Body of pancreas (tissue), 4 donors: ENCODE measurements at regions not wholly inside any gene's neighbourhood (a gene's known extent, or its start where the extent isn't known, plus 50 kb on each side); places are given as distances from the start of the nearest gene placed in this dataset.

Experiments
- ATAC-seq: fragments of 150-250 bp; one replicate; pipeline ENCODE4 v1.9.1; 2016
- DNase-seq, 4 donors: peaks; one replicate each; pipeline ENCODE4 v3.0.0-alpha.2; 2019
- H3K27ac ChIP-seq, 4 donors: fragments of 200-600 bp; sonication (generic); 1 replicate in 3 of 4; 2 replicates in 1 of 4; pipeline versions ENCODE4 v1.5.1 to v1.6.1; 2016 to 2019; ENCODE audit warnings: mild to moderate bottlenecking in 1 of 4, mixed read lengths in 1 of 4, moderate library complexity in 1 of 4
- H3K27me3 ChIP-seq, 2 donors: fragments of 200-600 bp; sonication (generic); one replicate each; pipeline ENCODE4 v1.6.0; 2016; ENCODE audit warnings: mild to moderate bottlenecking in 1 of 2
- H3K36me3 ChIP-seq, 2 donors: fragments of 200-600 bp; sonication (generic); replicated peaks in 1 of 2; 2 replicates each; pipeline ENCODE4 v1.5.1; 2016; ENCODE audit warnings: low read depth in 2 of 2; ENCODE audit not compliant: insufficient read depth in 1 of 2
- H3K4me1 ChIP-seq: fragments of 200-600 bp; sonication (generic); one replicate; pipeline ENCODE4 v1.6.0; 2016
- H3K4me3 ChIP-seq, 2 donors: fragments of 200-600 bp; sonication (generic); 1 replicate in 1 of 2; 2 replicates in 1 of 2; pipeline ENCODE4 v1.5.1; 2016 to 2019
- H3K9me3 ChIP-seq, 3 donors: fragments of 200-600 bp; sonication (generic); 1 replicate in 2 of 3; 2 replicates in 1 of 3; pipeline ENCODE4 v1.5.1; 2016
- POLR2A ChIP-seq, 3 donors: fragments of 450-650 bp; IDR thresholded peaks; one replicate each; pipeline ENCODE4 v1.6.1; 2016; ENCODE audit warnings: antibody characterized with exemption in 3 of 3, mild to moderate bottlenecking in 2 of 3
- WGBS, 2 donors: methylation state at CpG; one replicate each; pipeline ENCODE4 v1.1.5; 2017; 5-methylcytosine and 5-hydroxymethylcytosine counted together
- intact Hi-C: fragments of 100-400 bp; cut with DNase I; formaldehyde crosslinking; loops from one replicate; pipeline ENCODE4 v1.15.1; 2023
- TF ChIP-seq, protein P1 (sequence below), 7 experiments: fragments of 450-650 bp in 4 of 7; fragments of 200-600 bp in 3 of 7; sonication (generic) in 3 of 7; IDR thresholded peaks; one replicate each; pipeline ENCODE4 v1.5.1; 2016 to 2019; ENCODE audit warnings: antibody characterized with exemption in 7 of 7

DNA sequence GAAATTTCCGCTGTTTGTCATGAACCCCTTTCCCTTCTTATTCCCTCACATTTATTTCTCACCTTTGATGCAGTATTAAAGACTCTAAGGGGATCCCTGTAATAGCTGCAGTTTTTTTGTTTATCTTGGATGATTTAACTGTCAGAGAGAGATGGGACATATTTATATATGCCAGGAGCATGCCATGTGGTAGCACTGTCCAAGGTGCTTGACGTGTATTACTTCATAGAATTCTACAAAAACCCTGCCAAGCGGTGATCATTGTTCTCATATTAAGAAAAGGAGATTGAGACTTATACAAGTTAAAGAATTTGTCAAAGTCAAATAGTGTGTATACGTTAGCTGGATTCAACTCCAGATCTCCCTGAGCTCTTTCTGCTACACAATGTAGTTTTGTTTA is 78.2 kb downstream of the SPRY1 start:
- intact Hi-C loops = no loop called here

DNA sequence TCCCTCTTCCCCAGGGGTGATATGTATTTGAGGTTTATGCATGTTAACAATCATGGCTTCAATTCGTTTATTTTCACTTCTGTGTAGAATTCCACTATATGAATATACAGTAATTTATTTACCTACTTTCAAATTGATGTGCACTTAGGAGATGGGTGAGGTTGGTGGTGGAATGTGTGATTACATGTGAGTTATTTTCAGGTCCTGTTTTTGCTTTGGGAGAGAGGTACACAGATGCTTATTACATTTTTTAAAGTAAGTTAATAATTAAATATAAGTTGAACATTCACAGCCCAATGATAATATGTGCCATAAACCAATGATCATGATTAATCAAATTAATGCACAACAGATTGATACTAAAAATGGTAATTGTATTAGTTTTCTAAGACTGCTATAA is 79.5 kb downstream of the SPRY1 start:
- intact Hi-C loops = no loop called here
- ATAC-seq = no peak
- Histone ChIP-seq H3K36me3 (no peaks in the 10 kb centered on the region), H3K27me3 (no peaks in the 10 kb centered on the region), H3K27ac (no peak overlapping the region), H3K9me3 (no peaks in the 10 kb centered on the region), H3K4me1 (peaks cover 17% of the 10 kb centered on the region), H3K4me3 (no peak overlapping the region)
- TF ChIP-seq, protein P1, sequence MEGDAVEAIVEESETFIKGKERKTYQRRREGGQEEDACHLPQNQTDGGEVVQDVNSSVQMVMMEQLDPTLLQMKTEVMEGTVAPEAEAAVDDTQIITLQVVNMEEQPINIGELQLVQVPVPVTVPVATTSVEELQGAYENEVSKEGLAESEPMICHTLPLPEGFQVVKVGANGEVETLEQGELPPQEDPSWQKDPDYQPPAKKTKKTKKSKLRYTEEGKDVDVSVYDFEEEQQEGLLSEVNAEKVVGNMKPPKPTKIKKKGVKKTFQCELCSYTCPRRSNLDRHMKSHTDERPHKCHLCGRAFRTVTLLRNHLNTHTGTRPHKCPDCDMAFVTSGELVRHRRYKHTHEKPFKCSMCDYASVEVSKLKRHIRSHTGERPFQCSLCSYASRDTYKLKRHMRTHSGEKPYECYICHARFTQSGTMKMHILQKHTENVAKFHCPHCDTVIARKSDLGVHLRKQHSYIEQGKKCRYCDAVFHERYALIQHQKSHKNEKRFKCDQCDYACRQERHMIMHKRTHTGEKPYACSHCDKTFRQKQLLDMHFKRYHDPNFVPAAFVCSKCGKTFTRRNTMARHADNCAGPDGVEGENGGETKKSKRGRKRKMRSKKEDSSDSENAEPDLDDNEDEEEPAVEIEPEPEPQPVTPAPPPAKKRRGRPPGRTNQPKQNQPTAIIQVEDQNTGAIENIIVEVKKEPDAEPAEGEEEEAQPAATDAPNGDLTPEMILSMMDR (IDR thresholded peaks at IDR 0.05) = no peak
- no peak for TF ChIP-seq POLR2A (IDR thresholded peaks at IDR 0.05)
- 0 to 13% methylated on average over 1 of the region's 1 CpG for WGBS, 2 donors
- DNase-seq = no peak

More for the DNA sequence above, 78.2 kb downstream of the SPRY1 start:
- peaks cover 13% of the 10 kb centered on the region for H3K4me1 ChIP-seq
- no peak for DNase-seq
- no peaks in the 10 kb centered on the region for H3K9me3 ChIP-seq
- H3K4me3 ChIP-seq = no peak overlapping the region
- TF ChIP-seq, protein P1 (IDR thresholded peaks at IDR 0.05) = no peak
- TF ChIP-seq POLR2A (IDR thresholded peaks at IDR 0.05) = no peak
- no peaks in the 10 kb centered on the region for H3K27me3 ChIP-seq
- H3K27ac ChIP-seq = no peak overlapping the region
- ATAC-seq = no peak
- WGBS, 2 donors = 91 to 95% methylated on average over 4 of the region's 4 CpGs
- no peaks in the 10 kb centered on the region for H3K36me3 ChIP-seq

DNA sequence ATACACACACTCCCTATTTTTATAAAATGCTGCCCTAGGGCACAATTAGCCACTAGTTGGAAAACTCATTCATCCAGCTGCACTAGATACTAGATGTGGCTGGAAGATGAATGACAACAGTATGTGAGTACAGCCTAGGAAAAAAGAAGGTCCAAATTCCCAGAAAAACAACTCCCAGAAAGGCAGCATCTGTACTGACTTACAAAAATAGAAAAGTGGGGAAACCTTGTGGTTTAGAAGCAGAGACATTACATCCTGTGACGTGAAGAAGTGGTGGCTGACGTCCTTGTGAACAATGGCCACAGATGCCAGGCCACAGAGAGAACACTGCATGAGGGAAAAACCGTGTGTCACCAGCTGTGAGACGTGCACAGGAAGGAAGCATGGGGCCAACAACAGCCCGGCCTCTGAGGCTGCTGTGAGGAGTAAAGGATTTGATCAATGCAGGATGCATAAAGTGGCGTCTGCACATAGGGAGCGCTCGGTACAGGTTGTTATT is 81.2 kb downstream of the SPRY1 start:
- H3K27ac ChIP-seq = peak overlapping the region in 1 of 4 donors; percentile 75
- no peaks in the 10 kb centered on the region for H3K9me3 ChIP-seq
- no peak for ATAC-seq
- no peaks in the 10 kb centered on the region for H3K27me3 ChIP-seq
- WGBS, 2 donors = 69 to 81% methylated on average over 8 of the region's 8 CpGs
- no peaks in the 10 kb centered on the region for H3K36me3 ChIP-seq
- no peak overlapping the region for H3K4me3 ChIP-seq
- peak in 2 of 4 donors; percentile 18 to 24 for DNase-seq
- TF ChIP-seq POLR2A (IDR thresholded peaks at IDR 0.05) = no peak
- TF ChIP-seq, protein P1 (IDR thresholded peaks at IDR 0.05) = no peak
- peaks cover 17% of the 10 kb centered on the region for H3K4me1 ChIP-seq
- intact Hi-C loops = no loop called here

DNA sequence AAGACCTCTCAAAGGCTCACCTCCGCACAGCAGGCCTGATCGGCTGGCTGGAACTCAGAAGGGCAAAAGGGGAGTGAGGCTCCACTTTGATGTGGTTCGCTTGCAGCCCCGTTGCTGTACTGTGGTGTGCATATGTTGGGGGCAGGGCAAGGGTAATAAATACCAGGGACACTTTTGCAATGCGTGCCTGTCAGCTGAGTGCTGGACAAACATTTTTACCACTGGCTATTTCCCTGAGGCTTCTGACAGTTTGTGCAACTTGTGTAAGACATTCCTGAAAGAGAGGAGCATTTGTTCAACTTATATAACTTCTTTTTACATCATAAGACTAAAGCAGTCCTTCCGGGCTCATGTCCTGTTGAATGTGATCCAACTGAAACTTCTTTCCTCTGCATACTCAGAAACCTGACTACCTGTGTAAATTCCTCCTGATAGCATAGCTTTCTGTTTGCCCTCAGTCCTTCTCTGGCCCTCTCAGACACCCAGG is 82.3 kb downstream of the SPRY1 start:
- no peaks in the 10 kb centered on the region for H3K36me3 ChIP-seq
- H3K27ac ChIP-seq = peak overlapping the region; percentile 18 to 75 (median 57)
- intact Hi-C loops = no loop called here
- DNase-seq (peak; percentile 34 to 67 (median 51)), ATAC-seq (peak; percentile 84)
- no peaks in the 10 kb centered on the region for H3K9me3 ChIP-seq
- no peak overlapping the region for H3K4me3 ChIP-seq
- WGBS, 2 donors = 44 to 52% methylated on average over 6 of the region's 6 CpGs
- H3K27me3 ChIP-seq = no peaks in the 10 kb centered on the region
- peak in 1 of 3 donors; percentile 11 for TF ChIP-seq POLR2A (IDR thresholded peaks at IDR 0.05)
- TF ChIP-seq, protein P1 (IDR thresholded peaks at IDR 0.05) = no peak
- H3K4me1 ChIP-seq = peaks cover 17% of the 10 kb centered on the region

DNA sequence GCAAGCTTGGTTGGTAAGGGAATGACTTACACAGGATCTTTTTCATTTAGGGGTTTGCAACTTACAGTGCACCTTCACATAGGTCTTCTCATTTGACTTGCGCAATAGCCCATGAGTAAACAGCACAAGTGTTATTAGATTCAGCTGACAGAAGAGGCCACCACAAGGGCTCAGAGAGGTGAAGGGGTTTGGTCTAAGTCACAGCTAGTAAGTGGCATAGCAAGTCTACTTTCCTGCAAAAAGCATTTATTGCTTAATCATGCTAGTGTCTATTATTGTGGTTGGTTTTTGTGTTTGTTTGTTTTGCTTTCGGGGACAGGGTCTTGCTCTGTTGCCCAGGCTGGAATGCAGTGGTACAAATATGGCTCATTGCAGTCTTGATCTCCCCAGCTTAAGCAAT is 83.3 kb downstream of the SPRY1 start:
- no peaks in the 10 kb centered on the region for H3K36me3 ChIP-seq
- intact Hi-C loops = no loop called here
- H3K9me3 ChIP-seq = no peaks in the 10 kb centered on the region
- no peak overlapping the region for H3K4me3 ChIP-seq
- H3K27me3 ChIP-seq = no peaks in the 10 kb centered on the region
- DNase-seq (peak in 1 of 4 donors; percentile 12), ATAC-seq (no peak)
- peaks cover 17% of the 10 kb centered on the region for H3K4me1 ChIP-seq
- TF ChIP-seq POLR2A (IDR thresholded peaks at IDR 0.05) = no peak
- TF ChIP-seq, protein P1 (IDR thresholded peaks at IDR 0.05) = peak in 1 of 7 experiments; percentile 5
- H3K27ac ChIP-seq = peak overlapping the region in 3 of 4 donors; percentile 52 to 75 (median 62)
- 63 to 78% methylated on average over 2 of the region's 2 CpGs for WGBS, 2 donors
